Adrenal gland (tissue), 9 donors: ENCODE measurements at regions not wholly inside any gene's neighbourhood (a gene's known extent, or its start where the extent isn't known, plus 50 kb on each side); places are given as distances from the start of the nearest gene placed in this dataset.
A peak's percentile ranks its signal among the peaks of the same experiment; 100 is the strongest.

Experiments
- DNase-seq, 7 donors: peaks; one replicate each; pipeline ENCODE4 v3.0.0-alpha.2; 2019 to 2020
- H3K27ac ChIP-seq, 5 donors: fragments of 200-600 bp; sonication (generic) in 4 of 5; 1 replicate in 3 of 5; 2 replicates in 2 of 5; pipeline versions ENCODE4 v1.5.1 to v1.8.0; 2016 to 2020; ENCODE audit warnings: mild to moderate bottlenecking in 1 of 5
- H3K27me3 ChIP-seq: fragments of 200-600 bp; 2 replicates; pipeline ENCODE4 v1.8.0; 2021
- H3K36me3 ChIP-seq, 2 donors: fragments of 200-600 bp; replicated peaks in 1 of 2; 1 replicate in 1 of 2; 2 replicates in 1 of 2; pipeline versions ENCODE4 v1.5.1 to v1.8.0; 2018 to 2022
- H3K4me1 ChIP-seq, 2 donors: fragments of 200-600 bp; replicated peaks in 1 of 2; 1 replicate in 1 of 2; 2 replicates in 1 of 2; pipeline versions ENCODE4 v1.5.1 to v1.8.0; 2018 to 2021
- H3K4me3 ChIP-seq, 4 donors: fragments of 200-600 bp; sonication (generic) in 3 of 4; one replicate each; pipeline ENCODE4 v1.5.1; 2016 to 2018
- H3K9me3 ChIP-seq, 3 donors: fragments of 200-600 bp; sonication (generic) in 1 of 3; replicated peaks in 1 of 3; 1 replicate in 2 of 3; 2 replicates in 1 of 3; pipeline versions ENCODE4 v1.5.1 to v1.8.0; 2016 to 2021
- CTCF ChIP-seq, 6 experiments: fragments of 450-650 bp in 4 of 6; fragments of 200-600 bp in 2 of 6; sonication (generic) in 1 of 6; IDR thresholded peaks; 1 replicate in 5 of 6; 2 replicates in 1 of 6; pipeline versions ENCODE4 v1.5.1 to v1.8.0; 2016 to 2021; ENCODE audit warnings: antibody characterized with exemption in 6 of 6, mild to moderate bottlenecking in 2 of 6, moderate library complexity in 1 of 6
- POLR2A ChIP-seq, 2 donors: fragments of 450-650 bp; IDR thresholded peaks; one replicate each; pipeline ENCODE4 v1.6.1; 2017; ENCODE audit warnings: antibody characterized with exemption in 2 of 2, mild to moderate bottlenecking in 2 of 2, moderate library complexity in 1 of 2
- WGBS, 4 donors: extraction: QIAGEN DNeasy Blood & Tissue Kit in 2 of 4; methylation state at CpG; one replicate each; pipeline versions ENCODE4 v1.1.5 to v1.1.7; 2013 to 2017; 5-methylcytosine and 5-hydroxymethylcytosine counted together
- intact Hi-C, 2 donors: fragments of 100-400 bp; cut with DNase I; formaldehyde crosslinking; loops; one replicate each; pipeline versions ENCODE4 v1.14.1 to v1.15.0; 2022 to 2023
- donor health status: healthy with polysubstance abuse.
- donor health status: Bipolar disorder and iron deficiency.
- donor health status: DM: yes; HTN: yes; CAD: no.
- donor health status: DM: no; HTN: no; CAD: no.
- donor health status: DM: no; HTN: no; CAD: no.

- DNase-seq = no peak
- Histone ChIP-seq H3K4me1 (no peaks in the 10 kb centered on the region), H3K27me3 (no peaks in the 10 kb centered on the region), H3K4me3 (no peak overlapping the region), H3K9me3 (no peaks in the 10 kb centered on the region), H3K36me3 (no peaks in the 10 kb centered on the region), H3K27ac (no peak overlapping the region)
- no peak for TF ChIP-seq POLR2A (IDR thresholded peaks at IDR 0.05)
- TF ChIP-seq CTCF (IDR thresholded peaks at IDR 0.05) = peak in 2 of 6 experiments; percentile 15 to 21
- intact Hi-C loops = no loop called here
Observed at GRCh38 chr16:64051824-64052223, 1070.0 kb downstream of the CDH11 start.

- TF ChIP-seq CTCF (IDR thresholded peaks at IDR 0.05) (no peak), POLR2A (IDR thresholded peaks at IDR 0.05) (no peak)
- Histone ChIP-seq H3K9me3 (no peaks in the 10 kb centered on the region), H3K27me3 (no peaks in the 10 kb centered on the region), H3K27ac (no peak overlapping the region), H3K4me1 (no peaks in the 10 kb centered on the region), H3K36me3 (no peaks in the 10 kb centered on the region), H3K4me3 (no peak overlapping the region)
- DNase-seq = no peak
- intact Hi-C loops = no loop called here
- 81 to 100% (median 85%) methylated on average over 1 of the region's 1 CpG for WGBS, 4 donors
Observed at GRCh38 chr16:64047878-64048277, 1074.0 kb downstream of the CDH11 start.

- no peaks in the 10 kb centered on the region for H3K36me3 ChIP-seq
- no peaks in the 10 kb centered on the region for H3K4me1 ChIP-seq
- WGBS, 4 donors = 79 to 96% (median 93%) methylated on average over 1 of the region's 1 CpG
- TF ChIP-seq POLR2A (IDR thresholded peaks at IDR 0.05) = no peak
- TF ChIP-seq CTCF (IDR thresholded peaks at IDR 0.05) = no peak
- no peak overlapping the region for H3K4me3 ChIP-seq
- no peak overlapping the region for H3K27ac ChIP-seq
- intact Hi-C loops = no loop called here
- no peaks in the 10 kb centered on the region for H3K9me3 ChIP-seq
- H3K27me3 ChIP-seq = no peaks in the 10 kb centered on the region
- DNase-seq = no peak
Observed at GRCh38 chr16:64047207-64047606, 1074.7 kb downstream of the CDH11 start.

- H3K27ac ChIP-seq = no peak overlapping the region
- H3K4me1 ChIP-seq = no peaks in the 10 kb centered on the region
- 70 to 79% (median 74%) methylated on average over 2 of the region's 2 CpGs for WGBS, 4 donors
- no peaks in the 10 kb centered on the region for H3K9me3 ChIP-seq
- no peak for DNase-seq
- no peak for TF ChIP-seq CTCF (IDR thresholded peaks at IDR 0.05)
- no peak for TF ChIP-seq POLR2A (IDR thresholded peaks at IDR 0.05)
- no peak overlapping the region for H3K4me3 ChIP-seq
- no peaks in the 10 kb centered on the region for H3K27me3 ChIP-seq
- intact Hi-C loops = no loop called here
- no peaks in the 10 kb centered on the region for H3K36me3 ChIP-seq
Observed at GRCh38 chr16:64035337-64035736, 1086.5 kb downstream of the CDH11 start.
